ENCODE measurements at regions not wholly inside any gene's neighbourhood (a gene's known extent, or its start where the extent isn't known, plus 50 kb on each side); places are given as distances from the start of the nearest gene placed in this dataset.

DNA sequence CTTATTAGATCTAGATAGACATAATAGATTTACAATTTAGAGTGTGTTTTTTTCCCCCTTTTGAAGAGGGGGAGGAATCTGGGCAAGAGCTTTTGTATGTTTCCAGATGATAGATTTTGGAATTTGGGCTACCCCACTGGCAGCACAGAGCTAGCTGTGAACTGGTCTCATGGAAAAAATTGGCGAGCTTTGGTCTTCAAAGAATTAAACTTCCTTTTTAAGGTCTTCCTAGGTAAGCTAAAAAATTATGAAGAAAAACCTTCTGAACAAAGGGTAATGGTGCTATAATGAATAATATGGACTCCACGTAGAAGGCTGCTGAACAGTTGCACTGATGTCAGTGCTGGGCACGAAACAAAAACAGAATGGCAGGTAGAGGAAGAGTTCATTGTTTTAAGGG, 109.3 kb downstream of the ZIC5 start:
- Histone ChIP-seq H3K4me3 (ENCODE audit: insufficient read depth, low read depth, low read length) (no peak overlapping the region), H3K36me3 (ENCODE audit: control insufficient read depth, insufficient read depth, low read length) (no peaks in the 10 kb centered on the region), H3K4me1 (ENCODE audit: control insufficient read depth, insufficient read depth, low read length) (peaks cover 57% of the 10 kb centered on the region), H3K27ac (ENCODE audit: insufficient read depth, low read depth, low read length, poor library complexity, severe bottlenecking) (peak overlapping the region; percentile 27), H3K9me3 (ENCODE audit: control insufficient read depth, low read length) (no peaks in the 10 kb centered on the region), H3K27me3 (ENCODE audit: control insufficient read depth, insufficient read depth, low read length, poor library complexity, severe bottlenecking) (no peaks in the 10 kb centered on the region)
- 61 to 65% methylated on average over 3 of the region's 3 CpGs for WGBS, 2 experiments

GRCh38 chr13:99861771-99862170, 109.8 kb downstream of the ZIC5 start:
- H3K27ac ChIP-seq (ENCODE audit: insufficient read depth, low read depth, low read length, poor library complexity, severe bottlenecking), result no peak overlapping the region
- 68 to 83% methylated on average over 2 of the region's 2 CpGs for WGBS, 2 experiments

GRCh38 chr13:99860745-99861144, 110.8 kb downstream of the ZIC5 start:
- H3K4me3 ChIP-seq (ENCODE audit: insufficient read depth, low read depth, low read length), result no peak overlapping the region
- H3K27me3 ChIP-seq (ENCODE audit: control insufficient read depth, insufficient read depth, low read length, poor library complexity, severe bottlenecking), result no peaks in the 10 kb centered on the region
- H3K36me3 ChIP-seq (ENCODE audit: control insufficient read depth, insufficient read depth, low read length), result no peaks in the 10 kb centered on the region
- 54% methylated on average over 10 of the region's 10 CpGs for WGBS, 2 experiments
- no peaks in the 10 kb centered on the region for H3K9me3 ChIP-seq (ENCODE audit: control insufficient read depth, low read length)
- H3K27ac ChIP-seq (ENCODE audit: insufficient read depth, low read depth, low read length, poor library complexity, severe bottlenecking), result peak overlapping the region; percentile 84
- H3K4me1 ChIP-seq (ENCODE audit: control insufficient read depth, insufficient read depth, low read length), result peaks cover 55% of the 10 kb centered on the region

More at GRCh38 chr13:99861771-99862170, 109.8 kb downstream of the ZIC5 start:
- H3K4me1 ChIP-seq (ENCODE audit: control insufficient read depth, insufficient read depth, low read length), result peaks cover 57% of the 10 kb centered on the region
- no peak overlapping the region for H3K4me3 ChIP-seq (ENCODE audit: insufficient read depth, low read depth, low read length)
- no peaks in the 10 kb centered on the region for H3K27me3 ChIP-seq (ENCODE audit: control insufficient read depth, insufficient read depth, low read length, poor library complexity, severe bottlenecking)
- no peaks in the 10 kb centered on the region for H3K9me3 ChIP-seq (ENCODE audit: control insufficient read depth, low read length)
- no peaks in the 10 kb centered on the region for H3K36me3 ChIP-seq (ENCODE audit: control insufficient read depth, insufficient read depth, low read length)

DNA sequence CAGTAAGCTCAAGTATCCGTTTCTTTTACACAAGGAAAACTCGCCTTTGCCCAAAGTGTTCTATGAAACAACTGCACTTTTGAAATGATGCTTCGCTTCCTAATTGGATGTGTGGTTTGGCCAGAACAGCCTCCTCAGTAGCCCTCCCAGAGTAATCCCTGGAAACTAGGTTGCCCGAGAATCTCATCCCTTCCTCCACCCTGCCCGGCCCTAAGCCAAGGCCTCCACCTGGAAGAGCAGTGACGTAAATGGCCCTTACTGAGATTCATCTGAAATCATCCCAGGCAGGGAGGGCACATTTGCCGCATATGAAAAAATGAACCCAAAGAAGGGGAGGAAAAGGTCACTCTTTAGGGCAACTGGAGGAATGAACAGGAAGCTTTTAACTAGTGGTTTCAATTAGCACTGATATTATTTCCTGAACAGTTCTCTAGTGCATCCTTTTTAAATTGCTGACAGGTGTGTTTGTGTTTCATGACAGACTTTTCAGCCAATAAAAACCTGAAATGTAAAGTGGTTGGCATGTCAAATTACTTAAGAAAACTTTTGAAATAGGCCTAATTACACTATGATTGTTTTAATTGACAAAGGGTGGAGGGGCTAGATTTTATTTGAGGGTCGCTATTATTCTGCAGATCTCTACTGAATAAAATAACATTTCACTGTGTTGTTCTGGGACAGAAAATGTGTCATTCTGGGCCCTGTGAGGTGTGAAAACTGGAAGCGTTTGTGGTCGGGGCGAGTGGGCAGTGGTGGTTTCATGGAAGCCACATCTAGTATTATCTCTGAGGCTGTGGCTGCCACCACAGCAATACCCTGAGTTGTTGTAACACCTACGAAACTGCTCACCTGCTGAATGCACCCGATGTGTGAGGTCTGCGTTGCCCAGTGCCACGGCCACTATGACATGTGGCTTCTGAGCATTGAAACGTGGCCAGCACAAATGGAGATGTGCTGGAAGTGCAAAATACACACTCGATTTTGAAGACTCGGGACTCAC, 112.1 kb downstream of the ZIC5 start:
- H3K9me3 ChIP-seq (ENCODE audit: control insufficient read depth, low read length), result no peaks in the 10 kb centered on the region
- no peaks in the 10 kb centered on the region for H3K27me3 ChIP-seq (ENCODE audit: control insufficient read depth, insufficient read depth, low read length, poor library complexity, severe bottlenecking)
- no peak overlapping the region for H3K27ac ChIP-seq (ENCODE audit: insufficient read depth, low read depth, low read length, poor library complexity, severe bottlenecking)
- no peak overlapping the region for H3K4me3 ChIP-seq (ENCODE audit: insufficient read depth, low read depth, low read length)
- peaks cover 44% of the 10 kb centered on the region for H3K4me1 ChIP-seq (ENCODE audit: control insufficient read depth, insufficient read depth, low read length)
- no peaks in the 10 kb centered on the region for H3K36me3 ChIP-seq (ENCODE audit: control insufficient read depth, insufficient read depth, low read length)
- WGBS, 2 experiments, result 93 to 94% methylated on average over 17 to 18 of the region's 18 CpGs

DNA sequence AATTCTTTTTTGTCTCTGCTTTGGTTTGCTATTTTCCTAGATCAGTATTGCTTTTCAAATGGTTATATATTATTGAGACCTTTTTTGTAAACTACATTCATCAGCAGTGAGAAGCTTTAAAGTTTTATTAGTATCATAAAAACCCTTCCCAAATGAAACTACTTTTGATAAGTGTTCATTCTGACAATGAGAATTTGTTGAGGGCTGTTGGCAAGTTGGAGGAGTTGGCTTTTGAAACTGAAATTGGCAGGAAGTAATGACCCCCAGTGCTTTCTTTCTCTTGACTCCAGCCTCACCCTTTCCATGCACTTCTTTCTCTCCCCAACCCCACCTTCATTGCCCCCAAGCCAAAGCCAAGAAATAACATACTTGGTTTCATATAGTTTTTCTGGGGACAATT, 113.8 kb downstream of the ZIC5 start:
- H3K27me3 ChIP-seq (ENCODE audit: control insufficient read depth, insufficient read depth, low read length, poor library complexity, severe bottlenecking), result no peaks in the 10 kb centered on the region
- H3K27ac ChIP-seq (ENCODE audit: insufficient read depth, low read depth, low read length, poor library complexity, severe bottlenecking), result no peak overlapping the region
- no peaks in the 10 kb centered on the region for H3K9me3 ChIP-seq (ENCODE audit: control insufficient read depth, low read length)
- H3K4me3 ChIP-seq (ENCODE audit: insufficient read depth, low read depth, low read length), result no peak overlapping the region
- H3K36me3 ChIP-seq (ENCODE audit: control insufficient read depth, insufficient read depth, low read length), result no peaks in the 10 kb centered on the region
- H3K4me1 ChIP-seq (ENCODE audit: control insufficient read depth, insufficient read depth, low read length), result peaks cover 37% of the 10 kb centered on the region

- Histone ChIP-seq H3K27ac (ENCODE audit: insufficient read depth, low read depth, low read length, poor library complexity, severe bottlenecking) (no peak overlapping the region), H3K4me3 (ENCODE audit: insufficient read depth, low read depth, low read length) (no peak overlapping the region), H3K9me3 (ENCODE audit: control insufficient read depth, low read length) (no peaks in the 10 kb centered on the region), H3K4me1 (ENCODE audit: control insufficient read depth, insufficient read depth, low read length) (peaks cover 17% of the 10 kb centered on the region), H3K36me3 (ENCODE audit: control insufficient read depth, insufficient read depth, low read length) (no peaks in the 10 kb centered on the region), H3K27me3 (ENCODE audit: control insufficient read depth, insufficient read depth, low read length, poor library complexity, severe bottlenecking) (no peaks in the 10 kb centered on the region)
- 90 to 93% methylated on average over 8 to 9 of the region's 9 CpGs for WGBS, 2 experiments
Measured at GRCh38 chr13:99855526-99856420, 115.8 kb downstream of the ZIC5 start.

DNA sequence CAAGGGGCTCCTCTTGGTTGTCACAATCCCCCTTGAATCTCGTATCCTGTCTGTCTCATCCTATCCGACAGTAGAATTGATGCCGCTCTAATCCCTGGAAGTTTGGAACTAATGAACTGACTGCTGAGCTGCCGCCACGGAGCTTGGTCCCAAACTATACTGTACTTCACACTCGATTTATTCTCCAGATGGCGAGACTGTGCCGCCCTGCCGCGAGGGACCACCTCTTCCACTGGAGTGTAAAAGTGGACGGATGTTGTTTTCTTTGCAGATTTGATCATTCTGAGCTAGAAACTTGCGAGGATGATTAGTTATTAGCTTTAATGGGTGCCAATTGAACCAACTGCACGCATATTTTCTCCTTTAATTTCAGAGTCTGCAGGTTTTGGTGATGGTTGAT, 117.2 kb downstream of the ZIC5 start:
- Histone ChIP-seq H3K27me3 (ENCODE audit: control insufficient read depth, insufficient read depth, low read length, poor library complexity, severe bottlenecking) (no peaks in the 10 kb centered on the region), H3K4me1 (ENCODE audit: control insufficient read depth, insufficient read depth, low read length) (peaks cover 14% of the 10 kb centered on the region), H3K27ac (ENCODE audit: insufficient read depth, low read depth, low read length, poor library complexity, severe bottlenecking) (no peak overlapping the region), H3K36me3 (ENCODE audit: control insufficient read depth, insufficient read depth, low read length) (no peaks in the 10 kb centered on the region), H3K9me3 (ENCODE audit: control insufficient read depth, low read length) (no peaks in the 10 kb centered on the region), H3K4me3 (ENCODE audit: insufficient read depth, low read depth, low read length) (no peak overlapping the region)
- 91 to 92% methylated on average over 13 of the region's 13 CpGs for WGBS, 2 experiments

GRCh38 chr13:99847318-99847750, 124.2 kb downstream of the ZIC5 start:
- no peak overlapping the region for H3K27ac ChIP-seq (ENCODE audit: insufficient read depth, low read depth, low read length, poor library complexity, severe bottlenecking)
- H3K36me3 ChIP-seq (ENCODE audit: control insufficient read depth, insufficient read depth, low read length), result no peaks in the 10 kb centered on the region
- no peak overlapping the region for H3K4me3 ChIP-seq (ENCODE audit: insufficient read depth, low read depth, low read length)
- 85 to 88% methylated on average over 10 of the region's 10 CpGs for WGBS, 2 experiments
- peaks cover 10% of the 10 kb centered on the region for H3K4me1 ChIP-seq (ENCODE audit: control insufficient read depth, insufficient read depth, low read length)
- no peaks in the 10 kb centered on the region for H3K27me3 ChIP-seq (ENCODE audit: control insufficient read depth, insufficient read depth, low read length, poor library complexity, severe bottlenecking)
- H3K9me3 ChIP-seq (ENCODE audit: control insufficient read depth, low read length), result no peaks in the 10 kb centered on the region

DNA sequence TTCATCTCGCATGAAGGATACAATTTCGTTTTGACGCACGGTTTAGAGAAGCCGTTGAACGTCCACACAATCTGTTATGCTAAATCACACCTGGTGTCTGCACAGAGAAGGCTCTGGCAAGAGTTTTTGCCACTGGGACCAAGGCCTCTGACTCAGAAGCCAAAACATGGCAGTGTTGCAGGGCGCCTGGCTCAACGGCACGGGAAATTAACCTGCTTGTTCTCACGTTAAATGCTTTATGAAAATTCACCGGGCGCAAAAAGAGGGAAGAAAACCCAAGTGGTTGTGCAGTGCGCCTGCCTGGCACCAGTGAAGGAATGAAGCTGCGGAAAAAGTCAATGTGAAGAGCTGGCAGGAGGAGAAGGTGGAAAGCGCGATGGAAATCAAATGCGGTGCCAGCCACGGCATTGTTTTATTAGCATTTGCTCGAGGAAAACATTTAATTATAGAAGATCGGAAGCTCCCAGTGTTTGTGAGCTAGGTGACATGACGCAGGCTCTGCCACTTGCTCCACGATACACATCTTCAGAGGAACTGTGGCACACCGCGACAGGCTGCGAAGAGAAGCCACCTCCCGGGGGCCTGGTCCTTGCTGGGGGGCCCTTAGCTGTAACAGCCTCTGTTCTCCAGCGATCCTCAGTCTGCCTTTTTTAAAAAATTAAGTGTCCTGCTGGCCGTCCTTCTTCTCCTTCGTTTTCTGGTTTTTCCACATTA, 126.2 kb downstream of the ZIC5 start:
- Histone ChIP-seq H3K36me3 (ENCODE audit: control insufficient read depth, insufficient read depth, low read length) (no peaks in the 10 kb centered on the region), H3K9me3 (ENCODE audit: control insufficient read depth, low read length) (no peaks in the 10 kb centered on the region), H3K4me3 (ENCODE audit: insufficient read depth, low read depth, low read length) (no peak overlapping the region), H3K27ac (ENCODE audit: insufficient read depth, low read depth, low read length, poor library complexity, severe bottlenecking) (no peak overlapping the region), H3K27me3 (ENCODE audit: control insufficient read depth, insufficient read depth, low read length, poor library complexity, severe bottlenecking) (no peaks in the 10 kb centered on the region), H3K4me1 (ENCODE audit: control insufficient read depth, insufficient read depth, low read length) (peaks cover 10% of the 10 kb centered on the region)
- WGBS, 2 experiments, result 91 to 93% methylated on average over 27 to 29 of the region's 29 CpGs

All from ectodermal cell (in vitro differentiated cells).